T follicular helper cell (primary cell): ENCODE measurements at regions not wholly inside any gene's neighbourhood (a gene's known extent, or its start where the extent isn't known, plus 50 kb on each side); places are given as distances from the start of the nearest gene placed in this dataset.

Source experiments
- DNase-seq: peaks from one replicate; pipeline ENCODE4 v3.0.0-alpha.2; 2020; ENCODE audit warnings: low read depth

- DNase-seq, result no peak
Observed at GRCh38 chr1:204736836-204737235, 51.3 kb upstream of the LRRN2 start.

GRCh38 chr1:204738506-204738905 lies 53.0 kb upstream of the LRRN2 start:
- no peak for DNase-seq

GRCh38 chr1:204740354-204740753 lies 54.8 kb upstream of the LRRN2 start:
- no peak for DNase-seq

- no peak for DNase-seq
Observed at GRCh38 chr1:204741440-204741839, 55.9 kb upstream of the LRRN2 start.

DNA sequence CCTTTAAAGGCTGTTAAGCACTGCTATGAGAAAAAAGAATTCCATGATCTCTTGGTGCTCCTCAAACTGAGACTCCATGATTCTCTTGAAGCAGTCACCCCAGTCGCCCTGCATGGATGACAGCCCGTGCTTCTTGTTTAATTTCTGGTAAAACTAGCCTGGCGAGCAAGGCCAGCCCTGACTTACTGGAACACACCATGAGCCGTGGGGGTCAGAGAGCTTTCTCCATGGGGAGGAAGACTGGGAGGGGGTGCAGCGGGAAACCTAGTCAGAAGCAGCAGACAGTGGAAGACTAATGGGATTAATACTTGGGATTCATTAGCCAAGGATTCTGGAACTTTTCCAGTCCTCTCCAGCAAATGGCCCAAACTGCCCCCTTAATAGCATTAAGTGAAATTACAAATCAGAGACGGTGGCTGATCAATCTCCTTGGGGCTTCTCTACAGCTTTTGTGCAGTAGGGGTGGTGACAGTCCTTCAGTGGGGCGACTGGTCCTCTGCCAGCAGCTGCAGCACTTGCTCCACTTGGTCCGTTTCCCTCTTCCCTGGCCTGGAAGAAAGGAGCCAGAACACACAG lies 57.2 kb upstream of the LRRN2 start:
- DNase-seq, result no peak

DNA sequence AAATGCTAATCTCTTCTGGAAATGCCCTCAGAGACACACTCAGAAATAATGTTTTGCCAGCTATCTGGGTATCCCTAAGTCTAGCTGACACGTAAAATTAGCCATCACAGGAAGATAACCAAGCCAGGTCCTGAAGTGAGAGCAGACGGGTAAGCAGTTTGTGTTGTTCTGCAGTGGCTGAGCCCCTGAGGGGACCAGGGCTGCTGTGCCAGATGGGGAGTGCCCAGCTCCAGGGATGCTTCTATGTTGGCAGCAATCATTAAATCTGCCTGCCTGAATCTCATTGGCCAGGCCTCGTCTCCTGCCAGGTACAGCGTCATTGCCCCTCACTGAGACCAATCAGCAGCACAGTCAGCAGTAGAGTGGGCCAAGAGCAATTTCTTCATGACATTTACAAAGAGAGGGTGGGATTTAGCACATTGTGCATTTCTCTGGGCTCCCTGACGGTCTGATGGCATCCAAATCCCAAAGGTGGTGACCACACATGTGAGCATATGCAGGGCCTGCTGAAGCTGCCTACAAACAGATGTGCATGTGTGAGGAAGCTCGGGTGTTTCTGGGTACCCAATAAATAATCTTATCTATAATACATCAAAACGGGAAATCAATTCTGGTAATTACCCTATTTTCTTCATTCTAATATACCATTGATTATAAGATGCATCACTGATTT lies 58.7 kb upstream of the LRRN2 start:
- DNase-seq, result no peak

DNA sequence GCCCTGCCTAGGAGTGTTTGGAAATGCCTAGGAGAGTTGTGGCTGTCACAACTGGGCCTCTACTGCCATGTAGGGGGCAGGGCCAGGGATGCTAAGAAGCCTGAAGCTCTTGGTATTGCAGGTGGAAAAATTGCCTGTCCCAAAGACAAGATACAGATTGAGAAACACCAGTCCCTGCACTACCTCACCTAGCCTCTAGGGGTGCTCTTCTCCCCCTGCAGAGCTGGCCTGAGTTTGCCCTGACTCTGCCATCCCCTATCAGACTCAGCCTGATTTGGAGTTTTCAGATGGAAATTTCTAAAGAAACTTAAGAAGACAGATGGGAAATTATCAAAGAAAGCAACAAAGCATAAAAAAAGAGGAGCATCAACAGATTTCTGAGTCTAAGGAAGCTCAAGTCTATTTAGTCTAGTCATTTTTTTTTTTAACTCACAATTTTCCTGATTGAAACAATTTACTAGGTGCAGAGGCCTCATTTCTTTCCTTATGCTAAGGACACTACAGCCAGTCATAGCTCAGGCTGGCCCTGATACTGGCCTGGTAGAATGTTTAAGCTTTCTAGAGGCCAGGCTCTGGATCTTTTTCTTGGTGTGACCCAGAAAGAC lies 61.4 kb upstream of the LRRN2 start:
- peak; percentile 34 for DNase-seq

DNA sequence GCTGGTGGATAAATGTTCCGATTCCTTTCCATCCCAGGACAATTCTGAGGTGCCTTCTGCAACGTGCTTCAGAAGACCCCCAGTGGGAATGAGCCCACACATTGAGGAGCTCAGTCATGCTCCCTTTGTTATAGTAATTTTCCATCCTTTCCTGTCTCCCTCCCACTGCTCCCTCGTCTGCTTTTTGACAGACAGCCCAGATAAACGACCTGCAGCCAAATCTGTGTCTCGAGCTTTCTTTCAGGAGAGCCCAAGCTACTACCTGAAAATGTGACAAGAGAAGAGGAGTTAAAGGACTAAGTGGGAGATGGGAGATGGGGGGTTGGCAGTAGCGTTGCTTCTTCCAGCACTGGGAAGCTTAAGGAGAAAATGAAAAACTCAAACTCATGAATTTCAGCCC lies 65.9 kb upstream of the LRRN2 start:
- DNase-seq, result no peak

DNA sequence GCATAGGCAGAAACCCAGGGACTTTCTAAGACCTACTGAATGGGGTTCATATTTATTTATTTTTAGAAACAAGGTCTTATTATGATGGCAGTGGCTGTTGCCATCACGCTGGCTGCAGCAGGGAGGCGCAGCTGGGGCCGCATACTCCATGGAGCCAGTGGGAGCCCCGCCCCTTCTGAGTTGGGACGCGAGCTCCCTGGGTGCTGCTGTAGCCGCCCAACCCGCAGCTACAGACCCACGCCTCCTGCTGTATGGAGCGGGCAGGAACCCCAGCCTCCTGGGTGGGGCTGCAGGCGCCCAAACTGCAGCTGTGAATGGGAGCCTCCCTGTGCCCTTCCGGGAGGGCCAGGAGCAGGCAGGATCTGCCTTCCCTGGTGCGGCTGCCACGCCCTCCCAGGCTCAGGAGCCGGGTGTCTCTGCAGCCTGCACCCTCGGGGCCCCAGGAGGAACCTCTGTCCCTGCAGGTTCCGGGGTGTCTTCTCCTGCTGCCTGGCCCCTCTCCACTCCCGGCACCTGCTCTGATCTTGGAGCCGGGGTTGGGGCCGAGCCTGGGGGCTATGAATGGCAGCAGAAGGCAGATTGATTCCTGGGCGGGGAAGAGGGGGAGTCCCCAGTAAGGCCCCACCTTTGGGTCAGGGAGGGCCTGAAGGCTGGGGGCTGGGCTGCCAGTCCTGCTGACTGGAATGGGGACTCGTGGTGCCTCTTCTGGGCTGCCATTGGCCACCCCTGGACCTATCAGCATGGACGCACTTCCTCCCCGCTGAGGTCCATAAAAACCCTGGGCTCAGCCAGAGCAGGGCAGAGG lies 66.5 kb upstream of the LRRN2 start:
- DNase-seq, result no peak

- no peak for DNase-seq
Observed at GRCh38 chr1:204752688-204753040, 67.1 kb upstream of the LRRN2 start.

DNA sequence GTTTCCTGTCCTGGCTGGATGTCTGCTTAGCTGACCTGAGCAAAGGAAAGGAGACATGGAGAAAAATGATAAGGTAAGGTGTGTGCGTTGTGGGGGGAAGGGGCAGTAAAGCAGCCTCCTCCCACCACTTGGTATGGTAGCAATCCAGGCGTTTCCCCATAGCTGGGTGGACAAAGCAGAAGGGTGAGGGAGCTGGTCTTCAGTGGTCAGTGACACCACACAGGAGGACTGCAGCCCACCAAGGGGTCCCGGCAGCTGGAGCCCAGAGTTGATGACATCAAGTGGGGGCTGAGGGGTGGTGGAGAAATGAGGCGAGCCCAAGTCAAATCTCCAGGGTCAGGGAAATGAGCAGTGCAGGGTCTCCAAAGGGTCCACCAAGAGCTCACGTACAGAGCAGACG lies 69.3 kb upstream of the LRRN2 start:
- no peak for DNase-seq

GRCh38 chr1:204756349-204756748 lies 70.8 kb upstream of the LRRN2 start:
- no peak for DNase-seq

- no peak for DNase-seq
Observed at GRCh38 chr1:204756811-204757210, 71.3 kb upstream of the LRRN2 start.

- no peak for DNase-seq
Observed at GRCh38 chr1:204758601-204759000, 73.1 kb upstream of the LRRN2 start.

GRCh38 chr1:204760350-204760749 lies 74.8 kb upstream of the LRRN2 start:
- DNase-seq, result no peak

DNA sequence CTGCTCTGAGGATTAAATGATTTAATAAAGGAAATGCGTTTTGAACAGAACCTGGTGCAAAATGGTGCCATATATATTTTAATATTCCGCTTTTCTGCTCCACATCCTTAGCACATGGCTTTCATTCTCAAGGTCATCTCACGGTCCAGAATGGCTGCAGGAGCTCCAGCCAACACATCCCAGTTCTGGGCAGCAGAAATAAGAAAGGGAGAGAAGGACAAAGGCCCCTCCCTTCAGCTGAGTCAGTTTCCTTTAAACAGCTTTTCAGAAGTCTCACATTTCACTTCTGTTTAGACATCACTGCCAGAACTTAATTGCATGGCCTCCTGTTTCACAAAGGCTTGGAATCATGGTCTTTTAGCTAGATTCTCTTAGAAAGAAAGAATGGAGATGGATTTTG lies 75.2 kb upstream of the LRRN2 start:
- DNase-seq, result no peak

DNA sequence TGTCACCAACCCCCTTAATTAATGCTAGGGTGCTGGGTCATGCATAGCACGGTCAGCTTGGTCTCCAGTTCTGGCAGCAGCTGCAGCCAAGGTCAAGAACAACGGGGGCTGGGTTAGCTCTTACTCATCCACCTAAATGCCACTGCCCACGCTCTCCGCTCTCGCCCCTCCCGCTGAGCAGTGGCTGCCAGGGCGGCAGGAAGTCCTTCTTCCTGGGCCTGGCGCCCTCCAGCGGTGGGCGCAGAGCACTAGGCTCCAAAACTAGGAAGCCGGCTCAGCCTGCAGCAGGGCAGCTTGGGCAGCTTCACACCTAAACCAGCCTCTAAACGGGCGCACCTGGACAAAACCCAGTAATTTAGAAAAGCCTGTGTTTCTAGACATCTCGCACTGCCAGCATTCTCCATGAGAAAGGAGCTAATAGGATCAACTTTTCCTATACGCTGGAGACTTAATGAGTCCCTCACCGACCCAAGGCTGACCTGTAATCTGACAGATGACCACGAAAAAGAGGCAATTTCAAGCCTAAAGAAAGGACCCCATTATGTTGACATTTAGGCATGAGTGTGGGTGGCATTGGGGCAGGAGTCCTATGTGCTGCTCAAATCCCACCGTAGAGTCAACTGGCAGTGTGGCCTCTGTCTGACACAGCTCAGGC lies 78.4 kb upstream of the LRRN2 start:
- peak; percentile 47 for DNase-seq

- DNase-seq, result no peak
Observed at GRCh38 chr1:204769997-204770396, 84.5 kb upstream of the LRRN2 start.

GRCh38 chr1:204771358-204771757 lies 85.8 kb upstream of the LRRN2 start:
- no peak for DNase-seq

DNA sequence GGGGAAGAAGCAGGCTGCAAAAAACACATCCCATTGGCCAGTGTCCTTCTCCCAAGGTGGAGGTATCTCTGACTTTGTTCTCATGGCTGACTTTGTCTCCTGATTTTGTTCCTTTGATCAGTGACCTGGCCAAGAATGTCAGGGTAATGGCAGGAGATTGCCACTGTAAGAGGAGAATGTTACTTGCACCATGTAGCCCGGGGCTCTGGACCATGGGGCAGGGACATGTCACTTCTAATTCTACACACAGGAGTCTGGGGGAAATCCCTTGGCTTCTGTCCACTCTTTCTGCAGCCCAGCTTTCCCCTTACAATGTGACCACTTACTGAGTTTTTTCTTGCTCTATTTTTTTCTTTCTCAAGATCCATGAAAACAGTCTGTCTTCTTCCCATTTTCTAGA lies 87.7 kb upstream of the LRRN2 start:
- DNase-seq, result no peak

GRCh38 chr1:204775546-204775945 lies 90.0 kb upstream of the LRRN2 start:
- no peak for DNase-seq

DNA sequence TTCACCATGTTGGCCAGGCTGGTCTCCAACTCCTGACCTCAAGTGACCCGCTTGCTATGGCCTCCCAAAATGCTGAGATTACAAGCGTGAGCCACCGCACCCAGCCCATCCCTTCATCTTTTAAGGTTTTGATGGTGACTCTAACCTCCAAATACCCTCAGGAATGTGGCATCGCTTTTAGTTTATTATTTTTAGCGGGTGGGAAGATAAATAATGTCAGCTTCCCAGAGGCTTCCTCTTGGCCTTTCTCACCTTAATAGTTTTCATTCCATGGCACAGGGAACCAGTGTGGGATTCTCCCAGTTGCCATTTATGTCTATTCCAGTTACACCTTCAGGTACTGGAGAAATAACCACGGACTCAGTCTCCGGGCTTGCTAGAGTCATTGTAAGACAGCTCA lies 92.1 kb upstream of the LRRN2 start:
- DNase-seq, result no peak

GRCh38 chr1:204780630-204781029 lies 90.0 kb upstream of the NFASC start:
- DNase-seq, result no peak
